Upper lobe of left lung (tissue), 4 donors: ENCODE measurements at regions not wholly inside any gene's neighbourhood (a gene's known extent, or its start where the extent isn't known, plus 50 kb on each side); places are given as distances from the start of the nearest gene placed in this dataset.

ENCODE experiments used
- EP300 ChIP-seq, 4 donors: sonication (generic); formaldehyde crosslinking; IDR thresholded peaks; one replicate each; pipeline ENCODE4 v1.5.1; 2017; ENCODE audit warnings: antibody characterized with exemption in 4 of 4, control low read depth in 2 of 4
- POLR2A ChIP-seq, 4 donors: fragments of 450-650 bp; IDR thresholded peaks; one replicate each; pipeline ENCODE4 v1.5.1; 2016 to 2017; ENCODE audit warnings: antibody characterized with exemption in 4 of 4, mild to moderate bottlenecking in 2 of 4
- POLR2AphosphoS5 ChIP-seq, 2 donors: sonication (generic); formaldehyde crosslinking; IDR thresholded peaks; one replicate each; pipeline ENCODE4 v1.5.1; 2017; ENCODE audit warnings: antibody characterized with exemption in 2 of 2
- TF ChIP-seq, protein P1 (sequence below), 6 experiments: fragments of 450-650 bp in 4 of 6; fragments of 200-600 bp in 2 of 6; sonication (generic) in 2 of 6; IDR thresholded peaks; one replicate each; pipeline ENCODE4 v1.5.1; 2016 to 2019; ENCODE audit warnings: antibody characterized with exemption in 6 of 6

DNA sequence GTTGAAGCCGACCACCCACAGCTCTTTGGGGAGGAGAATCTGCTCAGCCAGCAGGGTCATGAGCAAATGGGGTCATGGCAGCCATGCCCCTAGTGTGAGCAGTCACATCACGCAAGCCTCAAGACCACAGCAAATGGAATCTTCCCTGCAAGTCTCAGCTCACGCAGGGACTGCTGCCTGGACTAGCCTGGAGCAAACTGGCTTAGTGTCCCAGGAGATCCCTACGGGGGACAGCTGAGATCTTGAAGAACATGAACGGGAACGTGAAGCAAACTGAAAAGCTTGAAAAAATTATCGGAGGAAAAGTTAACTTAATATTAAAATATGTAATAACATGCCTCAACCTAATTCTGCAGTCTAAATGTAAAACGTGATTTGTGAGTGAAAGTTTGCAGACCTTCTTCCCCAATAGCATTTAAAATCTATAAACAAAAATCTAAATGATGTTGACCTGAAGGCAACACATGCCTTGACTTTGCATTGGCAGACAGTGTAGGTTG is 118.4 kb downstream of the FAM124B start:
- no peak for TF ChIP-seq POLR2AphosphoS5 (IDR thresholded peaks at IDR 0.05)
- TF ChIP-seq EP300 (IDR thresholded peaks at IDR 0.05) = no peak
- TF ChIP-seq, protein P1, sequence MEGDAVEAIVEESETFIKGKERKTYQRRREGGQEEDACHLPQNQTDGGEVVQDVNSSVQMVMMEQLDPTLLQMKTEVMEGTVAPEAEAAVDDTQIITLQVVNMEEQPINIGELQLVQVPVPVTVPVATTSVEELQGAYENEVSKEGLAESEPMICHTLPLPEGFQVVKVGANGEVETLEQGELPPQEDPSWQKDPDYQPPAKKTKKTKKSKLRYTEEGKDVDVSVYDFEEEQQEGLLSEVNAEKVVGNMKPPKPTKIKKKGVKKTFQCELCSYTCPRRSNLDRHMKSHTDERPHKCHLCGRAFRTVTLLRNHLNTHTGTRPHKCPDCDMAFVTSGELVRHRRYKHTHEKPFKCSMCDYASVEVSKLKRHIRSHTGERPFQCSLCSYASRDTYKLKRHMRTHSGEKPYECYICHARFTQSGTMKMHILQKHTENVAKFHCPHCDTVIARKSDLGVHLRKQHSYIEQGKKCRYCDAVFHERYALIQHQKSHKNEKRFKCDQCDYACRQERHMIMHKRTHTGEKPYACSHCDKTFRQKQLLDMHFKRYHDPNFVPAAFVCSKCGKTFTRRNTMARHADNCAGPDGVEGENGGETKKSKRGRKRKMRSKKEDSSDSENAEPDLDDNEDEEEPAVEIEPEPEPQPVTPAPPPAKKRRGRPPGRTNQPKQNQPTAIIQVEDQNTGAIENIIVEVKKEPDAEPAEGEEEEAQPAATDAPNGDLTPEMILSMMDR (IDR thresholded peaks at IDR 0.05) = no peak
- no peak for TF ChIP-seq POLR2A (IDR thresholded peaks at IDR 0.05)
